GM18498 (cell line): ENCODE measurements at regions not wholly inside any gene's neighbourhood (a gene's known extent, or its start where the extent isn't known, plus 50 kb on each side); places are given as distances from the start of the nearest gene placed in this dataset.
"Not testable (repeated sequence)": the region's sequence is repeated elsewhere in the genome, so short reads cannot be mapped to it uniquely, and the experiment has no call there.

ENCODE experiments used
- ATAC-seq: cut with Tn5 transposase; IDR thresholded peaks from one replicate; pipeline ENCODE4 v1.9.1; 2021; ENCODE audit warnings: mild to moderate bottlenecking, moderate library complexity; ENCODE audit not compliant: unreplicated experiment

GRCh38 chr18:38297910-38298309, 732.3 kb upstream of the CELF4 start:
- ATAC-seq, result no peak

GRCh38 chr18:38290229-38290628, 724.6 kb upstream of the CELF4 start:
- no peak for ATAC-seq

- ATAC-seq, result no peak
Measured at GRCh38 chr18:38284972-38285371, 719.4 kb upstream of the CELF4 start.

GRCh38 chr18:38263066-38263465, 697.5 kb upstream of the CELF4 start:
- no peak for ATAC-seq

DNA sequence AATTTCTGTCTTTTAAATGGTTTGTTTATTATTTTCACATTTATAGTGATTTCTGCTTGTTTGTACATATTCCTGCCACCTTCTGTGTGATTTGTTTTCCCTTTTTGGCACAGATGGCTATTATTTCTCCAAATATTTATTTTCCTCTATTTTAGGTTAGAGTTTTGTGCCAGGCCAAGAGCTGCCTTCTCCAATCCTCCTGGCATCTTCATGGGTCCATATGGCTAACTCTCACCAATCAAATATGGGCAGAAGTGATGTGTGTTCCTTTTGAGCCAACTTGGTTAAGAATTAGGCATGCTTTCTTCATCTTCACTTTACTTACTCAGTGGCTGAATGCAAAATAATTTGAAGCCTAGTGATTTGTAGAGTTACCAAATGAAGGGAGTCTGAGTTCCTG, 697.1 kb upstream of the CELF4 start:
- no peak for ATAC-seq

DNA sequence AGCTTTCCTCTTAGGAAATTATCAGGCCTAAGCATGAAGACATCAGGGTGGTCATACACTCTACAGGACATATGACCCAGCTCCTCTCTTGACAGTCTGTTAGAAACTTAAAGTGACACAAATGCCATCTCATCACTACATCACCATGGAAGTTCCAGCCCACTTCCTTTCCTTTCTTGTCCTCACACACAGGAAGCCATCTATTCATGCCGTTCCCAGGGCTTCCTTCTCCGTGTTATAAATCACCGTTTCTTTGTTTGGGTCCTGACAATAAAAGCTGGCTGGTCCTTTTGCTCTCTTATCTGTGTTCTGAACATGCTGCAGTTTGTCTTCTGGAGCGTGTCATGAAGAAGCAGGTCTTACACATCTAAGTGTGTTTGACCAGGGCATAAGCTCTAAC, 692.1 kb upstream of the CELF4 start:
- ATAC-seq, result no peak

DNA sequence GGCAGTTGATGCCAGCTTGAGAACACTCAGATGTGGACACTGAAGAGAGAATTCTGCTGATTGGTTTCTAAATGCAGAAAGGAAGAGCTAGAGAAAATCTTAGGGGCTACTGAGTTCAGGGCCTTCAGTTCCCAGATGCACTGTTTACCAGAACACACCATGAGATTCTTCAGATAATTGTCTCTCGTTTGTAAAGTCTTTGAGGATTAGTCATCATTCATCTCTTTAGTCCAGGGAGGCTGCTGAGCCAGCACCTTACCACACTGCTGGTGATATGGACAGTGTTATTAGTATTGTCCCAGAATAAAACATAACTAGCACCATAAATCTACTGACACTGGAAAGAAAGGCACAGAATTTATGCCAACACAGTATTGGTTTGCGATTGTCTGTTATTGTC, 690.8 kb upstream of the CELF4 start:
- ATAC-seq, result no peak

GRCh38 chr18:38250971-38251370, 685.4 kb upstream of the CELF4 start:
- no peak for ATAC-seq

DNA sequence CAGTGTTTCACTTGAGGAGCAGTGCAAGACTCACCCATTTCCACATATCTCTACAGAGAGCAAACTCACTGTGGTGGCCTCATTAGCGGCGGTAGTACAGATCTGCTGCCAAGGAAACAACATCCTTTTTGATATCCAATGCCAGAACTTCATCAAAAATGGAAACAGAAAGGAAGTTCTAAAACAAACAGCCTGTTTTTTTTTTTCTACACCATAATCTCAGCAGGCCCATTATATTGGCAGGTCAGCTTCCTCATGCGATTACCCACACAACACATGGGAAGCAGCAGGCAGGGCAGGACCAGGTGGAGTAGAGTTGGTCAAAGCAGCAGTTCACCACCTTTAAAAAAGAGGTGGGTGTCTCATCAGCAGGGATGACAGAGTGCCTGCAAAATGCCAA, 678.9 kb upstream of the CELF4 start:
- no peak for ATAC-seq

- ATAC-seq, result no peak
Measured at GRCh38 chr18:38243291-38243690, 677.7 kb upstream of the CELF4 start.

GRCh38 chr18:38241736-38242135, 676.1 kb upstream of the CELF4 start:
- ATAC-seq, result no peak

- no peak for ATAC-seq
Measured at GRCh38 chr18:38241216-38241615, 675.6 kb upstream of the CELF4 start.

- no peak for ATAC-seq
Measured at GRCh38 chr18:38239606-38240005, 674.0 kb upstream of the CELF4 start.

- ATAC-seq, result no peak
Measured at GRCh38 chr18:38237796-38238195, 672.2 kb upstream of the CELF4 start.

GRCh38 chr18:38221476-38222100, 656.0 kb upstream of the CELF4 start:
- ATAC-seq, result no peak

GRCh38 chr18:38198956-38199355, 633.4 kb upstream of the CELF4 start:
- ATAC-seq, result no peak

DNA sequence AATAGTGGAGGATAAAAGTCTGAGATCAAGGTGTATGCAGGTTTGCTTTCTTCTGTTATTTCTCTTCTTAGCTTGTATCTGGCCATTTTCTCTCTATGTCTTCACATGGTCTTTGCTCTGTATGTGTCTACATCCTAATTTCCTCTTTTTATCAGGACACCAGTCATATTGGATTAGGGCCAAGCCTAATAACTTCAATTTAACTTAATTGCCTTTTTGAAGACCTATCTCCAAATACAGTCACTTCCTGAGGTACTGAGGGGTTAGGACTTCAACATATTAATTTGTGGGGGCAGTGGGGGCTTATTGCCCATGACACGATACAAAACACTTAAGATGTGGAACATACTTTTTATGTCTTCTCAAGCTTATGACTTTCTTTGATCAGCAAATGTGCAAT, 632.9 kb upstream of the CELF4 start:
- no peak for ATAC-seq

- ATAC-seq, result no peak
Measured at GRCh38 chr18:38186491-38186890, 620.9 kb upstream of the CELF4 start.

GRCh38 chr18:38174594-38174993, 609.0 kb upstream of the CELF4 start:
- ATAC-seq, result no peak

DNA sequence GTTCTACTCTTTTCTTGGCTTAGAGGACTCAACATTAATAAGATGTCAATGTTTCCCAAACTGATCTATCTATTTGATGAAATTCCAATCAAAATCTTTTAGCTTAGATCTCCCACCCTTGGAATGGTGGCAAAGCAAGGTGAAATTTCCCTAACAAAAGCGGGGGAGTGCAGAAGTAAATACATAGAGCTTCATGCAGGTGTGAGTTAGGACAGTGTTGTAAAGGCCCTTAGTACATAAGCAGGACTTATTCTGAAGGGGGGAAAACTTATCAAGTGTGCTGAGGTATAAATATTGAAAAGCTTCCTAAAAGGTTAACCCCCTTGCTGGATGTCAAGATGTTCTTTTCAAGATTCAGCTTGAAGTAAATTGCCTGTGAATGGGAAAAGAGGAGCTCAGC, 608.6 kb upstream of the CELF4 start:
- ATAC-seq, result no peak

GRCh38 chr18:38170845-38171244, 605.2 kb upstream of the CELF4 start:
- ATAC-seq, result no peak

- no peak for ATAC-seq
Measured at GRCh38 chr18:38167623-38168022, 602.0 kb upstream of the CELF4 start.

GRCh38 chr18:38153116-38153515, 587.5 kb upstream of the CELF4 start:
- ATAC-seq, result not testable (repeated sequence)
